HCT116 (cell line): ENCODE measurements at regions not wholly inside any gene's neighbourhood (a gene's known extent, or its start where the extent isn't known, plus 50 kb on each side); places are given as distances from the start of the nearest gene placed in this dataset.

ENCODE experiments used
- ATAC-seq: fragments of 200-7000 bp; cut with Tn5 transposase; 2 replicates; pipeline ENCODE4 v1.9.1; 2020; ENCODE audit warnings: mild to moderate bottlenecking, moderate library complexity
- BruUV-seq: library from RNA; stranded (reverse); fragments of 400-500 nt; replicated peaks from 2 replicates; lab custom pipeline; 2021; lab: Mats Ljungman, UMichigan
- CTCF ChIA-PET: fragments of 300-600 bp; sonication (Branson Sonifier 250); formaldehyde crosslinking; loops from one replicate; lab custom pipeline; 2021; ENCODE audit warnings: antibody characterized with exemption; lab: Charles Lee
- POLR2A ChIA-PET: fragments of 300-600, 350-600 bp; sonication (Branson Sonifier 250); formaldehyde crosslinking; loops from one replicate; lab custom pipeline; 2021; ENCODE audit warnings: antibody characterized with exemption; lab: Charles Lee
- RAD21 ChIA-PET, 2 experiments: fragments of 300-600 bp; sonication (Branson Sonifier 250); formaldehyde crosslinking; loops; one replicate each; lab custom pipeline; 2023; ENCODE audit warnings: low total read pairs in 2 of 2; ENCODE audit not compliant: uncharacterized antibody in 2 of 2, unreplicated experiment in 2 of 2, low non-redundant PET in 1 of 2; lab: Charles Lee
- DNase-seq: peaks from one replicate; pipeline ENCODE4 v3.0.0-alpha.2; 2010; ENCODE audit warnings: low read depth, low spot score
- H2AFZ ChIP-seq: fragments of 200-600 bp; shearing (Covaris generic), sonication (generic); 2 replicates; pipeline ENCODE4 v1.6.1; 2017; ENCODE audit warnings: low read depth, mixed run types, mixed read lengths, antibody characterized with exemption, low read length; ENCODE audit not compliant: poor library complexity, severe bottlenecking
- H3K27ac ChIP-seq: 2 replicates; pipeline ENCODE4 v1.5.1; 2012; ENCODE audit warnings: low read depth, low read length
- H3K27me3 ChIP-seq: fragments of 200-600 bp; sonication (generic); 2 replicates; pipeline ENCODE4 v1.6.1; 2016; ENCODE audit warnings: mixed run types, low read length, mixed read lengths; ENCODE audit not compliant: insufficient read depth
- H3K36me3 ChIP-seq, 2 experiments: fragments of 200-500 bp in 1 of 2; fragments of 200-600 bp in 1 of 2; sonication (Bioruptor generic) in 1 of 2; sonication (generic) in 1 of 2; 2 replicates each; pipeline versions ENCODE4 v1.5.1 to v1.6.1; 2014 to 2016; ENCODE audit warnings: low read length in 2 of 2, inconsistent platforms in 1 of 2, mixed read lengths in 1 of 2, mixed run types in 1 of 2; ENCODE audit not compliant: insufficient read depth in 2 of 2, control insufficient read depth in 1 of 2
- H3K4me1 ChIP-seq, 2 experiments: fragments of 200-600 bp in 1 of 2; sonication (generic) in 1 of 2; 2 replicates each; pipeline versions ENCODE4 v1.5.1 to v1.6.1; 2012 to 2017; ENCODE audit warnings: low read length in 2 of 2, inconsistent platforms in 1 of 2, mild to moderate bottlenecking in 1 of 2, mixed read lengths in 1 of 2, mixed run types in 1 of 2, moderate library complexity in 1 of 2; ENCODE audit not compliant: insufficient read depth in 2 of 2, control insufficient read depth in 1 of 2
- H3K4me2 ChIP-seq: fragments of 200-600 bp; sonication (generic); 2 replicates; pipeline ENCODE4 v1.6.1; 2017; ENCODE audit warnings: mixed run types, low read length, mixed read lengths
- H3K4me3 ChIP-seq, 2 experiments: fragments of 200-600 bp in 1 of 2; sonication (generic) in 1 of 2; replicated peaks in 1 of 2; 2 replicates each; pipeline ENCODE4 v1.5.1; 2011 to 2016; ENCODE audit warnings: low read length in 2 of 2, control low read depth in 1 of 2, low read depth in 1 of 2, mild to moderate bottlenecking in 1 of 2, mixed read lengths in 1 of 2, mixed run types in 1 of 2
- H3K79me2 ChIP-seq: fragments of 200-600 bp; sonication (generic); 2 replicates; pipeline ENCODE4 v1.6.1; 2017; ENCODE audit warnings: mild to moderate bottlenecking, mixed run types, low read length, moderate library complexity, mixed read lengths; ENCODE audit not compliant: insufficient read depth
- H3K9ac ChIP-seq: fragments of 200-600 bp; sonication (generic); 2 replicates; pipeline ENCODE4 v1.6.1; 2016; ENCODE audit warnings: low read length, mixed read lengths
- H3K9me2 ChIP-seq: fragments of 200-600 bp; sonication (generic), shearing (Covaris generic); 2 replicates; pipeline ENCODE4 v1.6.1; 2017; ENCODE audit warnings: mixed run types, mild to moderate bottlenecking, moderate library complexity; ENCODE audit not compliant: insufficient read depth
- H3K9me3 ChIP-seq, 2 experiments: fragments of 200-500 bp in 1 of 2; fragments of 200-600 bp in 1 of 2; sonication (Bioruptor generic) in 1 of 2; sonication (generic) in 1 of 2; 2 replicates each; pipeline ENCODE4 v1.6.1; 2014 to 2017; ENCODE audit warnings: low read length in 2 of 2, mixed read lengths in 2 of 2, inconsistent platforms in 1 of 2, low read depth in 1 of 2, mild to moderate bottlenecking in 1 of 2, mixed run types in 1 of 2, moderate library complexity in 1 of 2; ENCODE audit not compliant: control insufficient read depth in 1 of 2, insufficient read depth in 1 of 2
- H4K20me1 ChIP-seq: fragments of 200-600 bp; sonication (generic), shearing (Covaris generic); 2 replicates; pipeline ENCODE4 v1.6.1; 2017; ENCODE audit warnings: mixed run types, mild to moderate bottlenecking, moderate library complexity; ENCODE audit not compliant: insufficient read depth
- CBX3 ChIP-seq: IDR thresholded peaks from 2 replicates; pipeline ENCODE4 v1.6.1; 2012; ENCODE audit warnings: low read depth
- EGR1 ChIP-seq: IDR thresholded peaks from 2 replicates; pipeline ENCODE4 v1.6.1; 2012; ENCODE audit warnings: low read depth
- ELF1 ChIP-seq: IDR thresholded peaks from 2 replicates; pipeline ENCODE4 v1.6.1; 2012; ENCODE audit warnings: low read depth, borderline replicate concordance
- FOSL1 ChIP-seq: IDR thresholded peaks from 2 replicates; pipeline ENCODE4 v1.6.1; 2012; ENCODE audit warnings: low read depth
- POLR2AphosphoS5 ChIP-seq: IDR thresholded peaks from 2 replicates; pipeline ENCODE4 v1.6.1; 2011; ENCODE audit warnings: mild to moderate bottlenecking, low read depth, low read length, moderate library complexity
- SP1 ChIP-seq: IDR thresholded peaks from 2 replicates; pipeline ENCODE4 v1.6.1; 2012; ENCODE audit warnings: low read depth
- TCF7L2 ChIP-seq: IDR thresholded peaks from 2 replicates; pipeline ENCODE4 v1.7.0; 2011; ENCODE audit warnings: borderline replicate concordance, inconsistent platforms; ENCODE audit not compliant: insufficient read depth, insufficient read length; ENCODE audit errors: extremely low read depth
- YY1 ChIP-seq: IDR thresholded peaks from 2 replicates; pipeline ENCODE4 v1.6.1; 2011; ENCODE audit warnings: low read length, low read depth, moderate library complexity, mild to moderate bottlenecking; ENCODE audit not compliant: insufficient replicate concordance; ENCODE audit errors: extremely low read depth
- ZFX ChIP-seq: fragments of 450-650 bp; IDR thresholded peaks from 2 replicates; pipeline ENCODE4 v1.6.1; 2017
- ZNF274 ChIP-seq: fragments of 200-500 bp; sonication (Bioruptor generic); IDR thresholded peaks from 2 replicates; pipeline ENCODE4 v1.6.1; 2014; ENCODE audit warnings: mild to moderate bottlenecking, low read depth, low read length, inconsistent platforms
- intact Hi-C: fragments of 100-400 bp; cut with micrococcal nuclease; formaldehyde crosslinking; loops from 2 replicates; pipeline ENCODE4 v1.10.0; 2022
- TF ChIP-seq, protein P1 (sequence below), 3 experiments: fragments of 200-600 bp in 1 of 3; sonication (generic) in 1 of 3; IDR thresholded peaks in 2 of 3; conservative IDR thresholded peaks in 1 of 3; 2 replicates each; pipeline ENCODE4 v1.5.1; 2012 to 2017; ENCODE audit warnings: low read depth in 2 of 3, low read length in 2 of 3, antibody characterized with exemption in 1 of 3, borderline replicate concordance in 1 of 3, control low read depth in 1 of 3, mild to moderate bottlenecking in 1 of 3, mixed read lengths in 1 of 3, mixed run types in 1 of 3, moderate library complexity in 1 of 3; ENCODE audit not compliant: insufficient read depth in 1 of 3
- TF ChIP-seq, protein P2 (sequence below): IDR thresholded peaks from 2 replicates; pipeline ENCODE4 v1.6.1; 2012

DNA sequence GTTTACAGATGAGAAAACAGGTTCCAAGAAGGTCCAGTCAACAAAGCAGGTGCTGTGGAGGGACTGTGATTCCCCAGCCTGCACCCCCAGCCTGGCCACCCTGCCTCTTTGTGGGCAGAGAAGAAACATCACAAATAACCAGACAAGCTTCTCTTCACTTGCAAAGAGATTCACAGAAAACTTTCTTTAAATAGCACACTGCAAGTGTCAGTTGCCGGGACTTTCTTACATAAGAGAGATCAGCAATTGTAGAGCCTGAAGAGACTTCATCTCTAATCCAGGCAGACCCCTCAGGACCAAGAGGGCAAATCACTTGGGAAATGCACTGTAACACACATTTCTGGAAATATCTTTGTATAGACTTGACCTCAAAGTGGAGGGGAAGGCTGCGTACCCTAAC is 207.9 kb upstream of the CHRNA7 start:
- H3K4me3 ChIP-seq: no peak overlapping the region
- POLR2A ChIA-PET: no interaction called here

DNA sequence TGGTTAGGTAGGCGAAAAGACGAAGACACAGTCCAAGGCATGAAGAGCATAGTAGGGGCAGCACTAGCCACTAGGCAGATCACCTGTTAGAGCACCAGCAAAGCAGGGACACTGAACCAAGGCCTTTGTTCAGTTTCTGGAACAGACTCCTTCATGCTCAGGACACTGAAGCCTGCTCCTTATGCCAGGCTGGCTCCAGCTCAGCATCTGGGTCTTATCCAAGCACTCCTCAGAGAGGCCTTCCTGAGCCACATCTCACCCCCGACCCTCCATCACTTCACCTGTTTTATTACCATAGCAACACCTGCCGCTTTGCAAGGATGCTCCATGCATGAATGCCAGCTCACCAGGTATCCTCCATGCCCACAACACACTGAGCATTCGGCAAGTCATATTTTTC is 206.3 kb upstream of the CHRNA7 start:
- POLR2A ChIA-PET: no interaction called here
- Histone ChIP-seq H3K9ac (no peak overlapping the region), H3K36me3 (no peaks in the 10 kb centered on the region), H3K4me2 (no peak overlapping the region), H3K9me2 (no peaks in the 10 kb centered on the region), H2AFZ (no peak overlapping the region), H3K27ac (no peak overlapping the region)
- no peak for DNase-seq
- intact Hi-C loops: no loop called here
- RAD21 ChIA-PET: no interaction called here
- TF ChIP-seq POLR2AphosphoS5: no peak
- TF ChIP-seq, all 23 proteins: peak for 0
- CTCF ChIA-PET: no interaction called here
- no peak for ATAC-seq
- BruUV-seq: no TSS peak
- H3K9me3 ChIP-seq: no peaks in the 10 kb centered on the region
- H3K4me3 ChIP-seq: no peak overlapping the region
- H4K20me1 ChIP-seq: no peaks in the 10 kb centered on the region
- H3K4me1 ChIP-seq: no peaks in the 10 kb centered on the region
- 0 out of 2 replicates have a peak, but pooled peaks cover 5% of the 10 kb centered on the region for H3K27me3 ChIP-seq
- no peaks in the 10 kb centered on the region for H3K79me2 ChIP-seq

More for the DNA sequence above, 207.9 kb upstream of the CHRNA7 start:
- ChIA-PET RAD21 (no interaction called here), CTCF (no interaction called here)
- Histone ChIP-seq H3K4me2 (no peak overlapping the region), H4K20me1 (no peaks in the 10 kb centered on the region), H2AFZ (no peak overlapping the region), H3K79me2 (no peaks in the 10 kb centered on the region), H3K9me2 (no peaks in the 10 kb centered on the region), H3K36me3 (no peaks in the 10 kb centered on the region), H3K4me1 (no peaks in the 10 kb centered on the region), H3K27ac (no peak overlapping the region), H3K27me3 (0 out of 2 replicates have a peak, but pooled peaks cover 5% of the 10 kb centered on the region), H3K9ac (no peak overlapping the region), H3K9me3 (no peaks in the 10 kb centered on the region)
- ATAC-seq: no peak
- BruUV-seq: no TSS peak
- no peak for DNase-seq
- intact Hi-C loops: no loop called here
- no peak for TF ChIP-seq CBX3
- no peak for TF ChIP-seq FOSL1
- no peak for TF ChIP-seq ZFX

DNA sequence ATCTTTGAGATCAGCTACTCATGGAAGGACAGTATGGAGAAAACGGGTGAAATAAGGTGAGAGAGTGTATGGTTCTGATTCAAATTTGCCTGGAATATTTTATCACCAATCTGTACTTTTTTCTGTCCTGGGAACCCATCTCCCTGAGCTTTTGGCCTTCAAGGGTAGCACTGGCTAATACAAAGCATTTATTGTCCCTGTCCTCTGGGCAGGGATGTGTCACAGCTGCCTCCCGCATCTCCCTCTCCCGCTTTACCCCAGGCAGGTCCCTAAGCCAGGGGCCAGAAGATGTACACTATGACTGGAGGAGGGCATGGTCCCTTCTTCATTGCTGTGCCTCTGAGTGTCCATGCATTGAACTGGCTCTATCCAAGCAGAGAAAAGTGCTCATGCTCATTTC is 201.7 kb upstream of the CHRNA7 start:
- ChIA-PET RAD21 (no interaction called here), POLR2A (no interaction called here), CTCF (no interaction called here)
- H3K9me3 ChIP-seq: no peaks in the 10 kb centered on the region
- no peak overlapping the region for H3K4me2 ChIP-seq
- H3K27me3 ChIP-seq: no peaks in the 10 kb centered on the region
- no peak overlapping the region for H3K4me3 ChIP-seq
- intact Hi-C loops: no loop called here
- no peak for DNase-seq
- H3K36me3 ChIP-seq: no peaks in the 10 kb centered on the region
- H3K9ac ChIP-seq: no peak overlapping the region
- H3K4me1 ChIP-seq: no peaks in the 10 kb centered on the region
- no peaks in the 10 kb centered on the region; the same call in 1 of the 2 replicates for H4K20me1 ChIP-seq
- no peak for ATAC-seq
- no peaks in the 10 kb centered on the region for H3K79me2 ChIP-seq
- no TSS peak for BruUV-seq
- no peaks in the 10 kb centered on the region for H3K9me2 ChIP-seq
- no peak overlapping the region for H2AFZ ChIP-seq
- no peak overlapping the region for H3K27ac ChIP-seq
- TF ChIP-seq, protein P1, sequence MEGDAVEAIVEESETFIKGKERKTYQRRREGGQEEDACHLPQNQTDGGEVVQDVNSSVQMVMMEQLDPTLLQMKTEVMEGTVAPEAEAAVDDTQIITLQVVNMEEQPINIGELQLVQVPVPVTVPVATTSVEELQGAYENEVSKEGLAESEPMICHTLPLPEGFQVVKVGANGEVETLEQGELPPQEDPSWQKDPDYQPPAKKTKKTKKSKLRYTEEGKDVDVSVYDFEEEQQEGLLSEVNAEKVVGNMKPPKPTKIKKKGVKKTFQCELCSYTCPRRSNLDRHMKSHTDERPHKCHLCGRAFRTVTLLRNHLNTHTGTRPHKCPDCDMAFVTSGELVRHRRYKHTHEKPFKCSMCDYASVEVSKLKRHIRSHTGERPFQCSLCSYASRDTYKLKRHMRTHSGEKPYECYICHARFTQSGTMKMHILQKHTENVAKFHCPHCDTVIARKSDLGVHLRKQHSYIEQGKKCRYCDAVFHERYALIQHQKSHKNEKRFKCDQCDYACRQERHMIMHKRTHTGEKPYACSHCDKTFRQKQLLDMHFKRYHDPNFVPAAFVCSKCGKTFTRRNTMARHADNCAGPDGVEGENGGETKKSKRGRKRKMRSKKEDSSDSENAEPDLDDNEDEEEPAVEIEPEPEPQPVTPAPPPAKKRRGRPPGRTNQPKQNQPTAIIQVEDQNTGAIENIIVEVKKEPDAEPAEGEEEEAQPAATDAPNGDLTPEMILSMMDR (IDR thresholded peaks at IDR 0.05 in 2 of 3, conservative IDR thresholded peaks at IDR 0.05 in 1 of 3; ENCODE audit: borderline replicate concordance in 1 of 3, insufficient read depth in 1 of 3, low read depth in 2 of 3, low read length in 2 of 3): no peak
- TF ChIP-seq, protein P2, sequence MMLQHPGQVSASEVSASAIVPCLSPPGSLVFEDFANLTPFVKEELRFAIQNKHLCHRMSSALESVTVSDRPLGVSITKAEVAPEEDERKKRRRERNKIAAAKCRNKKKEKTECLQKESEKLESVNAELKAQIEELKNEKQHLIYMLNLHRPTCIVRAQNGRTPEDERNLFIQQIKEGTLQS: no peak
- TF ChIP-seq CBX3 (no peak), TCF7L2 (no peak), EGR1 (no peak), ELF1 (no peak), SP1 (no peak), ZNF274 (no peak), YY1 (no peak)
